ENCODE measurements at regions not wholly inside any gene's neighbourhood (a gene's known extent, or its start where the extent isn't known, plus 50 kb on each side); places are given as distances from the start of the nearest gene placed in this dataset.

DNA sequence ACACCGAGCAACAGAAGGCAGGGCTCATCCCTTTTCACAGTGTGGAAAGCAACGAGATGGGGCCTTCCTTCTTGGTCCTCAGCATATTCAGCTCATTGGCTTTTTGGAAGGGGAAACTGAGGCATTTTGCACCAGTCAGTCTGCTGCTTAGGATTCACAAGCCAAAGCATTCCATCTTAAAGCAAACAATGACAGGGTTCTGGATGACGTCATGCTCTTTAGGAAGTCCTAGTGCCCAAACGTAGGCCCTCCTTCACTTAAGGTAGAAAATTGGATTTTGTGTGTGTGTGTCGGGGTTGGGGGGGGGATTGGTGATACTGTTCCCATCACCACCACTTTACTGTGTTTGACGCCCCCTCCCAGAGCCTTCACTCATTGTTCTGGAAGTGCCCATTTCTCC, 101.6 kb downstream of the SELENOF start:
- ChIA-PET CTCF (no interaction called here), POLR2A (ENCODE audit: low non-redundant PET) (no interaction called here)
- BruUV-seq (replicated peaks): no TSS peak
- intact Hi-C loops (cut with micrococcal nuclease; ENCODE audit: unreplicated experiment): no loop called here
- H3K9me3 ChIP-seq (ENCODE audit: low read depth, low read length, poor library complexity, severe bottlenecking): no peaks in the 10 kb centered on the region
- no peaks in the 10 kb centered on the region for H3K4me1 ChIP-seq (ENCODE audit: insufficient read depth, low read length, poor library complexity, severe bottlenecking)
- no peaks in the 10 kb centered on the region for H3K36me3 ChIP-seq (ENCODE audit: insufficient read depth, low read length, poor library complexity, severe bottlenecking)
- DNase-seq (ENCODE audit: low spot score): no peak
- no peaks in the 10 kb centered on the region for H3K27me3 ChIP-seq (replicated peaks; ENCODE audit: insufficient read depth, low read depth, low read length, poor library complexity)
- TF ChIP-seq, protein P1, sequence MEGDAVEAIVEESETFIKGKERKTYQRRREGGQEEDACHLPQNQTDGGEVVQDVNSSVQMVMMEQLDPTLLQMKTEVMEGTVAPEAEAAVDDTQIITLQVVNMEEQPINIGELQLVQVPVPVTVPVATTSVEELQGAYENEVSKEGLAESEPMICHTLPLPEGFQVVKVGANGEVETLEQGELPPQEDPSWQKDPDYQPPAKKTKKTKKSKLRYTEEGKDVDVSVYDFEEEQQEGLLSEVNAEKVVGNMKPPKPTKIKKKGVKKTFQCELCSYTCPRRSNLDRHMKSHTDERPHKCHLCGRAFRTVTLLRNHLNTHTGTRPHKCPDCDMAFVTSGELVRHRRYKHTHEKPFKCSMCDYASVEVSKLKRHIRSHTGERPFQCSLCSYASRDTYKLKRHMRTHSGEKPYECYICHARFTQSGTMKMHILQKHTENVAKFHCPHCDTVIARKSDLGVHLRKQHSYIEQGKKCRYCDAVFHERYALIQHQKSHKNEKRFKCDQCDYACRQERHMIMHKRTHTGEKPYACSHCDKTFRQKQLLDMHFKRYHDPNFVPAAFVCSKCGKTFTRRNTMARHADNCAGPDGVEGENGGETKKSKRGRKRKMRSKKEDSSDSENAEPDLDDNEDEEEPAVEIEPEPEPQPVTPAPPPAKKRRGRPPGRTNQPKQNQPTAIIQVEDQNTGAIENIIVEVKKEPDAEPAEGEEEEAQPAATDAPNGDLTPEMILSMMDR (conservative IDR thresholded peaks at IDR 0.05; ENCODE audit: low read depth, low read length): no peak
- no peak for TF ChIP-seq EZH2 (IDR thresholded peaks at IDR 0.05; ENCODE audit: borderline replicate concordance, low read depth, low read length, poor library complexity, severe bottlenecking)
- no peak overlapping the region for H3K4me3 ChIP-seq (ENCODE audit: low read depth, low read length, poor library complexity, severe bottlenecking)
- no peak overlapping the region for H3K27ac ChIP-seq (ENCODE audit: low read depth, low read length, poor library complexity, severe bottlenecking)

Measured in A673 (cell line).